AG10803 (cell line): ENCODE measurements at regions not wholly inside any gene's neighbourhood (a gene's known extent, or its start where the extent isn't known, plus 50 kb on each side); places are given as distances from the start of the nearest gene placed in this dataset.

Experiments used
- DNase-seq: peaks from one replicate; pipeline ENCODE4 v3.0.0; 2010; ENCODE audit warnings: low read depth
- H3K4me3 ChIP-seq: 2 replicates; pipeline ENCODE4 v1.5.1; 2011; ENCODE audit warnings: mild to moderate bottlenecking, low read length, control low read depth
- TF ChIP-seq, protein P1 (sequence below): conservative IDR thresholded peaks from 2 replicates; pipeline ENCODE4 v1.5.1; 2011; ENCODE audit warnings: mild to moderate bottlenecking, low read length, control low read depth, inconsistent platforms

DNA sequence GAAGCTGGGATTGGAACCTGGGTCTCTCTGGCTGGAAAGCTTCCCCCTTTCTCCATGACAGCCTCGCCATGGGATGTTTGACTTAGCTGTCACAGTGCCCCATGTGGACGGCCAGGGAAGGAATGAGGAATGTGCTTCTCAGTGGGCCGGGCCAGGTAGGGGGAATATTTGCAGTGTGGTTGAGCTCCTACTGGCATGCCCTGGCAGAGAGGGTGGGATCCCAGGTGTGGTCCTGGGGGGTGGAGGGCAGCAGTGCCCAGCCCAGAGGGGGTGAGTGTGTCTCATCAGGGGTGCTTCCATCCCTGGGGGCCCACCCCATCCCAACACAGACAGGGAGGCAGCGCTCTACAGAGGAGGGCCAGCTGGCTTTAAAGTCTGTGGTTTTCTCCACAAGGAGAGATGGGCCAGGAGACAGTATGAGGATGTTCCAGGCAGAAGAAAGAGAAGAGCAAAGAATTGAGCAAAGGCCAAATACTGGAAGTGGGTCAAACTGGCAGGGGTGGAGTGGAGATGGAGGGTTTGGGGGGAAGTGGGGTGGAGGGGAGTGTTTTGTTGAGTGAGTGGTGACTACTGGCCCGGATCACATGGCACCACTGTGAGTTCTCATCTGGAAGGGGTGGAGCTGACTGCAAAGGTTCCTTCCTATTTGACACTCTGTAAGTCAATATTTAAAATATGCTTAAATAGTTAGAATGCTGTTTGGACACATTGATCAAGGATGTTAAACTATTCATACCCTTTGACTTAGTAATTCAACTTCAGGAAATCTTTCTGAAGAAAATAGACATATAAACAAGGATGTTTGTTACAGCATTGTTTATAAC lies 94.0 kb downstream of the MYCN start:
- DNase-seq: no peak
- TF ChIP-seq, protein P1, sequence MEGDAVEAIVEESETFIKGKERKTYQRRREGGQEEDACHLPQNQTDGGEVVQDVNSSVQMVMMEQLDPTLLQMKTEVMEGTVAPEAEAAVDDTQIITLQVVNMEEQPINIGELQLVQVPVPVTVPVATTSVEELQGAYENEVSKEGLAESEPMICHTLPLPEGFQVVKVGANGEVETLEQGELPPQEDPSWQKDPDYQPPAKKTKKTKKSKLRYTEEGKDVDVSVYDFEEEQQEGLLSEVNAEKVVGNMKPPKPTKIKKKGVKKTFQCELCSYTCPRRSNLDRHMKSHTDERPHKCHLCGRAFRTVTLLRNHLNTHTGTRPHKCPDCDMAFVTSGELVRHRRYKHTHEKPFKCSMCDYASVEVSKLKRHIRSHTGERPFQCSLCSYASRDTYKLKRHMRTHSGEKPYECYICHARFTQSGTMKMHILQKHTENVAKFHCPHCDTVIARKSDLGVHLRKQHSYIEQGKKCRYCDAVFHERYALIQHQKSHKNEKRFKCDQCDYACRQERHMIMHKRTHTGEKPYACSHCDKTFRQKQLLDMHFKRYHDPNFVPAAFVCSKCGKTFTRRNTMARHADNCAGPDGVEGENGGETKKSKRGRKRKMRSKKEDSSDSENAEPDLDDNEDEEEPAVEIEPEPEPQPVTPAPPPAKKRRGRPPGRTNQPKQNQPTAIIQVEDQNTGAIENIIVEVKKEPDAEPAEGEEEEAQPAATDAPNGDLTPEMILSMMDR: no peak

DNA sequence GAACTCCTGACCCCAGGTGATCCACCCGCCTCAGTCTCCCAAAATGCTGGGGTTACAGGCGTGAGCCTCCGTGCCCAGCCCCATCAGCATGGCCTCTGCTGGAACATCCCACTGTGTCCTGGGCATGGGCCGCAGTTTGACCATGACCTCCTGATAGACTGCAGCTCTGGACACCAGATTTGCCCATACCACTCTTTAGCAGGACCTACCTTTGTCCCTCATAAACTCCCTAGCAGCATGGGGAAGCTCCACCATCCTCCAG lies 92.6 kb downstream of the MYCN start:
- TF ChIP-seq, protein P1: no peak
- no peak overlapping the region for H3K4me3 ChIP-seq
- DNase-seq: no peak

More for the DNA sequence above, 94.0 kb downstream of the MYCN start:
- no peak overlapping the region for H3K4me3 ChIP-seq

DNA sequence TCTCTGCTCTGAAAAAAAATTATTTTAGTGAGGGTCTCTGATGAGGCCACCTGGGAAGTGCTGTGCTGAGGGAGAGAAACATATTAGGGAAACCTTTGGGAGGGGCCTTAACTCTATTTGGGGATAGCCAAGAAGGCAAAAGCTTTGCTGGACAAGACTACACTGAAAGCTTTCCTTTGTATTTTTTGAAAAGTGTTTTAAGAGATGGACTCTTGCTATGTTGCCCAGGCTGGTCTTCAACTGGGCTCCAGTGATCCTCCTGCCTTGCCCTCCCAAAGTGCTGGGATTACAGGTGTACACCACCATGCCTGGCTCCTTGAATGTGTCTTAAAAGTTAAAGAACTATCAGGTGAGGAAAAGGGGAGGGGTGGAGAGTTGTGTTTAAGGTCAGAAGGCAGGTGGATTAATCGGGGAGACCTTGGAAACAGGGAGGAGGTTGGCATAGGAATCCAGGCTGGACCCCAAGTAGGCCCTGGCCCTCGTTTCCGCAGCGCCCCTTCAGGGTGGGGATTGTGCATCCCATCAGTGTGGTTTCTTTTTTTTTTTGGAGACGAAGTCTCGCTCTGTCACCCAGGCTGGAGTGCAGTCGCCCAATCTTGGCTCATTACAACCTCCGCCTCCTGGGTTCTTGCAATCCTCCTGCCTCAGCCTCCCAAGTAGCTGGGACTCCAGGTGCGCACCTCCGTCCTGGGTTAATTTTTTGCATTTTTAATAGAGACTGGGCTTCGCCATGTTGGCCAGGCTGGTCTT lies 92.1 kb downstream of the MYCN start:
- no peak overlapping the region for H3K4me3 ChIP-seq
- TF ChIP-seq, protein P1: no peak
- no peak for DNase-seq

DNA sequence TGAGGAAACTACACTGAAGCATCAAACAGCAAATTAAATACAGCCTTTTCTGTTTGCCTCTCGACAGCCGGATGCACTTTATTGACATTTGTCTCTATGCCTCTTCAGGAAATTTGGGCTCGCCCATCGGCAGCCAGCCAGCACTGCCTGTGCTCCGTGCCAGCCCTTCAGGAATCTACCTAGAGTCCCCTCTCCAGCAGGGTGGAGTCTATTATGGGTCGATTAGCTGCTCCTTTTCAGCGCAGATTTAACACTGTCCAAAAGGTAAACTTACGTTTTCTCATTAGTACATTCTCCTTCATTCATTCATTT lies 91.5 kb downstream of the MYCN start:
- TF ChIP-seq, protein P1: no peak
- no peak for DNase-seq
- no peak overlapping the region for H3K4me3 ChIP-seq

DNA sequence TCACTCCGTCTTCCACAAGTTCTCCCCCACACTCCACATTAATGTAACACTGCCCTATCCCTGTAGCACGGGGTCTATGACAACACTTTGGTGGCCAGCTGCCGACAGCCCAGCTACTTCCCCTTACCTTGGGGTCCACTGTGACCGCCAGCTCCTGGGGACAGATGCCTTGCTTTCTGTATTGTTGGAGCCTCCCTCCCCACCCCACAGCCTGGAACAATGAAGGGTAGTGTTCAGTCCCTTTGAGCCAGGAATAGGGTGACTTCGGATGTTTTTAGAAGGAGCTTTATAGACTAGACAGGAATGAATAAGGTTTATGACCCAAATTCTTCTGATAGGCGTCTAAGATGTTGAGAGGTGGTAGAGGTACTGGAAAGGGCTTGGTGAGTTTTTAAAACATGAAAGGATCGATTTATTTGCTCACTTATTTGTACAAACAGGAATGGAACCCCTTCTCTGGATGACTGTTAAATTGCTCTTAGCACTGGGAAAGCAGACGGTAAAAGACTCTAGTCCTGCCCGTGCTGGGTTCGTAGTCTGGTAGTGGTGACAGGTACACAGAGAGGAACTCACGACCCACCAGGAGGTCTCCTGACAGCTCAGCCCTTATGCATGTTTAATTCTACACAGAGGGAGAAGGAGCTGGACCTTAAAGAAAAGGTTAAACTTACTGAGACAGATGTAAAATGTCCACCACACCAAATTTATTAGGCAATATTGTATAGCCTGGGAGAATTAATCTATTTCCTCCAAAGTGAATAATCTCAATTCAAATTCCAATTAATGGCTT lies 90.9 kb downstream of the MYCN start:
- TF ChIP-seq, protein P1: no peak
- no peak overlapping the region for H3K4me3 ChIP-seq
- DNase-seq: no peak

DNA sequence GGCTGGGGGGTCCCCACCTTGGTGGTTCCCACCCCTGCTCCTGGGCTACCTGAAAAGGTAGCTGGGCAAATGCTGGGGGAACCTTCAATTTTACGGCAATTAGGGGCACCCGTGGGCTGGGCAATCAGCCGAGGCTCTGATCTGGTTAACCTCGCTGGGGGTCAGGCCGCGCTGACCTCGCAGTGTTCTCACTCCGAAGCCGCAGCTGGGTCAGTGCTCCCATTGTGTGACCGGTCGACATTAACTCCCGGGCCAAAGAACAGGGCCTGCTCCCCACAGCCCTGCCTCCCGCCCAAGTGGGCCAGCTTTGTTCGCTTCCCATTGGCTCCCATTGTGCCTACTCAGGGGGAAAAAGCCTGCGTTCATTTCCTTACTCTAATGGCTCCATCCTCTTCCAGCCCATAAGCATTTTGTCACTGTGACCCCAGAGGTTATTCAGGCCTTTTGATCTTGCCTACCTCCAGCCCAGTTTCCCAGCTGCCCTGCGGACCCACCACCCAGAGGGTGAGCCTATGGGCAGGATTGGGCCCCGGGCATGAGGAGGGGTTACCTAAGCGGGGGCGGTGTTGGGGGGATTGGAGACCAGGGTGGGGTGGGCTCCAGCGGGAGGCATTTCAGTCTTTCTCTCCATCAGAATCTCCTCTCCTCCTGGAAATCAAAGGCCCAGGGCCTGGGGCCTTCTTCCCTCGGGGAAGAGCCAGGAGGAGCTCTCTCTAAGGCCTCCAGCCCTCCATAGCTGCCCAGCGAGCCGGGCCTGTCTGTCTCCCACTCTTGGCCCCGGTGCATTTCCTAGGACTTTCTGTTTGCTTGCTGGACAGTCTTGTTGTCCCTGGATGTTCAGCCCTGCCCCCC lies 90.1 kb downstream of the MYCN start:
- H3K4me3 ChIP-seq: no peak overlapping the region
- no peak for DNase-seq
- TF ChIP-seq, protein P1: no peak
